Activated T-cell treated with anti-CD3 and anti-CD28 coated beads for 1 hour (primary cell): ENCODE measurements at regions not wholly inside any gene's neighbourhood (a gene's known extent, or its start where the extent isn't known, plus 50 kb on each side); places are given as distances from the start of the nearest gene placed in this dataset.
"Not testable (repeated sequence)": the region's sequence is repeated elsewhere in the genome, so short reads cannot be mapped to it uniquely, and the experiment has no call there.

Source experiments
- DNase-seq: peaks from one replicate; pipeline ENCODE4 v3.0.0-alpha.2; 2020; ENCODE audit warnings: low read depth

DNA sequence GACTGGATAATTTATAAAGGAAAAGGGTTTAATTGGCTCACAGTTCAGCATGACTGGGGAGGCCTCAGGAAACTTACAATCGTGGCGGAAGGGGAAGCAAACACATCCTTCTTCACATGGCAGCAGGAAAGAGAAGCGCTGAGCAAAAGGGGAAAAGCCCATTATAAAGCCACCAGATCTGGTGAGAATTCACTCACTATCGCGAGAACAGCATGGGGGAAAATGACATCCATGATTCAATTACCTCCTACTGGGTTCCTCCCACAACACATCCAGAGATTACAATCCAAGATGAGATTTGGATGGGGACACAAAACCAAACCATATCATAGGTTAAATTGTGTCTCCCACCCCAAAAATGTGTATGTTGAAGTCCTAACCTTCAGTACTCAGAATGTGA lies 491.7 kb downstream of the SETD4 start:
- no peak for DNase-seq

DNA sequence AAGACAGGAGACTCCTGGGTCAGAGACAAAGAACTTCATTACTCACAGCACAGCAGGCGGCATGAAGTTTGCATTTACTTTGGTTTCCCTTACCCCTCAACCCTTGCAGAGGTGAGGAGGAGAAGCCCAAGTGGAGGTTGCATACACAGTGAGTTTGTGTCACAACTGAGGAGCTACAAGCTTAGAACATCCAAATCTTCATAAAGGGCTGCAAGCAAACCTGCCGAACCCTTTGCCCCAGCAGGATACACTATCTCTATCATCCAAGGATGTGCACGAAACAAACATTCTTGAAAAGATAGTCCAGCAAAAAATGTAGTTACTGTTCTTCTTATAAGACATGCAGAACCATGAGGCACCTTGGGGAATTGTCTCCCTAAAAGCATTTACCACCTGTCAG lies 493.5 kb downstream of the SETD4 start:
- no peak for DNase-seq

DNA sequence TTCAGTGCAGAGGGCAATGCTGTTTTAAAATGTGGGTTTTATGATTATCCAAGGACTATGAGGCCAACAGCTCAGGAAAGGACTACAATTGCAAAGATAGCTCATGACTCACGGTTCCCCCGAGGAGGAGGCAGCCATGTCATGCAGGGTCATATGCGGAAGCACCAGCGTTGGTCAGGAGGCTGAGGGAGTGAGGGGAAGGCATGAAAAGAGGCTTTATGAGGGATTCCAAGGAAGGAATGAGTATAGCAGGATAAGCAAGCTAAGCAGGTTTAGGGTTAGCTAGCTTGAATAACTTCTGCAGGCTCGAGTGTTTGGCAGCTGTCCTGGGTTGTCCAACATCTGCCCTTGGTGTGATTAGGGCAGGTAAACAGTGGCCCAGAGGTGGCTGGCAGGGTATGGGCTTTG lies 495.1 kb downstream of the SETD4 start:
- DNase-seq: no peak

DNA sequence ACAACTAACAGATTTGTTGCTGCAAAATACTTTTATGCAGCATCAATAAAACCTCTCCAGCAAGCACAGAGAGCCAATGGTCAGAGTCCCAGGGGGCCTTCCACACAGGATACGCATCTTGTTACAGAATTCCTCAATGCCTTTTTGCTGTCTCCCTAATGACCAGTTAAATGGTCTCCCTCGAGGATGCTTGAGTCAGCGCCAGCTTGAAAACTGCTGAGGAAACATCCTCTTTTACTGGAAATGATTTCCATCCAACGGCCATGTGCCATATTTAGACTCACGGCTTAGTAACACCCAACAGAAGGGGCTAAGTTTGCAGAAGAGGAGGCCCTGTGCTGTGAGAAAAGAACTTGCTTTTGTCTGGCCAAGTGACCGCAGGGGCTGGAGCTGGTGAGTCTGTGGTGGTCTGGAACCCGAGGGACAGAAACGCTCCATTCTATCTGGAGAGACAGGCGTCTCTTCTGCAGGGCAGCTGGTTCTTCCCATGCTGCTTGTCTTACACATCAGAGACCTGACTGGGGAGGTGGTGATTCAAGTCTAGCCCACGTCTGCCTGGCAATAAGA lies 496.4 kb downstream of the SETD4 start:
- DNase-seq: no peak

DNA sequence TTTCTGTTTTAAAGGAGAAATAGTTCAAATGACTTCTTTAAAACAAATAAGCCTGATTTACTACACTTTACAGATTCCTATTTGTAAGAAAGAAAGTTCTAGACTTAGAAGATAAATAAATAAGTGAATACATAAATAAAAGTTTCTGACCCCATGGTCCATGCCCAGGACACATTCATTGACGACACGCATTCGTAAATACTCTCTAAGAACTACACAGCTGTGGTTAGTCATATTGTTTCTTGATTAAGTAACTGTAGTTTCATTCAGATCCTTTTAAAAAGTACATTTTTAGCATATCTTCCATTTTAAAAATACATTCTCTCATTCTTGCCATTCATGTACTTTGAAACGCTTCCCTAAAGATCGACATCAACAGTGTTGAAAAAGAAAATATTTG lies 497.4 kb downstream of the SETD4 start:
- no peak for DNase-seq

DNA sequence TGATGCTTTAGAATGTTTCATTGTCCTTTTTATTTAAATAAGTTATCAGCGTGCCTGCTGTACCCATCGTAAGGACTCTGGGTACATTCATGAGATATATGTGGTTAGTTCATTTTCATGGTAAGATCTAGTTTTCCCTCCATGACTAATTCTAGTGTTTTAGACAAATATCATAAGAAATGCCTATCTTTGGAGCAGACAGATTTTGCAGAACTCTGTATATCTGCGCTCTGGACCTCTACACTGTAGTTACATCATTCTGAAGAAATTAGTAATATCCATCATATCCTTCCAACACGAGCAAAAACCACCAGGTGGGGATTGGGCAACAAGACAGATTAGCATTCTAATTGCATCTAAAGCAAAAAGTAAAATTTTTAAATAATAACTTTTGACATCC lies 499.2 kb downstream of the SETD4 start:
- DNase-seq: no peak

DNA sequence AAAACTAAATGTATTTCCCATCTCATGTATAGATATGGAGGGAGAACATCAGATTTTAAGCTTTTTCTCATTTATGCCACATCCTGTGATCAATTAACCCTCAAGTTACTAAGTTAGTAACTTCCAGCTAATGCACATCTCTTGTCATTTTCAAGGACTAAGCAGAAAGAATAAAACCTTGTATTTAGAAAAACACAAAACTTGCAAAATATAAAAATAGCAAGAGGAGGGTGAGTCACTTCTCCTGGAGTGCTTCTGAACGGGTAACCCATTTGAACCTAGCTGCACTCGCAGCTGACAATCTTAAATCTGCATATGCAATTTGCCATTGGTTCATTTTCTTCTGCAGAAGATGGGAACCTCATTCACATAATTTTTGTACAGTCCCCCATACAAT lies 500.5 kb downstream of the SETD4 start:
- DNase-seq: no peak

DNA sequence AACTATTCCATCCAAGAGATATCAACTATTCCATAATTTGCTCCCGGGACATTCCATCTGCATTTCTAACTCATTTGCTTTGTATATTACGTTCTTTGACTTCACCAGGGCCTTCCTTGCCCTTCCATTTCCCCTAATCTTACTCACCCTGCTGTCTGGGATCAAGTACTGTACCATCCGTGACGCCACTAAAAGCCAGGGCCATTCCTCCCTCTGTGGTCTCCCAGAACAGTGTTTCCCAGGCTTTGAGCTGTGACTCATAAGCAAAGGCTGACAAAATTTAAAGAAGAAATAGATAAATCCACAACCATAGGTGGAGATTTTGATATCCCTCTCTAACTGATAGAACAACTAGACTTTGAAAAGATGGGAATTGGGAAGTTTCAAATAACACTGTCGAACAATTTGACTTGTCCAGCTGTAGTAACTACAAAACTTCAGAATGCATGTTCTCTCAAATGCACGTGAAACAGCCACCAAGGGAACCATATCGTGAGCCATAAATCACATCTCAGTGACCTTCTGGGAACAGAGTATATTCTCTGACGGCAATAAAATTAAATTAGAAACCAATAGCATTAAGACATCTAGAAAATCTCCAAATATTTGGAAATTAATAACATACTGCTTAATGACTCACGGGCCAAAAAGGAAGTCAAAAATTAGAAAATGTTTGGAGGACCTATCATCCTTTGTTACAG lies 501.0 kb downstream of the SETD4 start:
- DNase-seq: no peak

DNA sequence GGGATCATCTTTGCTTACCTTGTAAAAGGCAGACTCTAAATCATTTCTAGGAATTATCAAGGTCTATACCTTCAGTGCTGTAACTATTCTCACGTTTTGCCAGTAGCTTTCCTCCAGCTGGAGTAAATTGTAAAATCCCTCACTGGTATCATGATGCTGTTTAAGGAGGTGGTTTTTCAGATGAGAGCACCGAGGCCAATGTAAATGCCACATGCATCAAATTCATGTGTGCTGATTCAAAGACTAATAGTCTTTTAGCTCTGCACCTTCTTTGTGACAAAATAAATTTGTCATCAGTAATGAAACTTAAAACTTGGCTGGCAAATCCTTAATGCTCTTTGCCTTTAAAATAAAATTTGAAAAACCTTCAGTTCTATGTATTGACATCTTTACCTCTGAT lies 503.8 kb downstream of the SETD4 start:
- DNase-seq: no peak

DNA sequence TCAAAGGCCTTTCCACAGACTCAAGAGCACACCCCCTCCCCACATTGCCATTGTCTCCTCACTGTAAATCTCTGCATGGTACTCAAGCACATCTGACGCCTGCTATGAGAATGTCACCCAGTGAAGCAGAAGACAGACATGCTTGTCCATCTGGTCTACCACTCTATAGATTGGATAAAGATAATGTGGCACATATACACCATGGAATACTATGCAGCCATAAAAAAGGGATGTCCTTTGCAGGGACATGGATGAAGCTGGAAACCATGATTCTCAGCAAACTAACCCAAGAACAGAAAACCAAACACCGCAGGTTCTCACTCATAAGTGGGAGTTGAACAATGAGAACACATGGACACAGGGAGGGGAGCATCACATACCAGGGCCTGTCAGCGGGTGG lies 503.4 kb upstream of the RUNX1 start:
- not testable (repeated sequence) for DNase-seq

DNA sequence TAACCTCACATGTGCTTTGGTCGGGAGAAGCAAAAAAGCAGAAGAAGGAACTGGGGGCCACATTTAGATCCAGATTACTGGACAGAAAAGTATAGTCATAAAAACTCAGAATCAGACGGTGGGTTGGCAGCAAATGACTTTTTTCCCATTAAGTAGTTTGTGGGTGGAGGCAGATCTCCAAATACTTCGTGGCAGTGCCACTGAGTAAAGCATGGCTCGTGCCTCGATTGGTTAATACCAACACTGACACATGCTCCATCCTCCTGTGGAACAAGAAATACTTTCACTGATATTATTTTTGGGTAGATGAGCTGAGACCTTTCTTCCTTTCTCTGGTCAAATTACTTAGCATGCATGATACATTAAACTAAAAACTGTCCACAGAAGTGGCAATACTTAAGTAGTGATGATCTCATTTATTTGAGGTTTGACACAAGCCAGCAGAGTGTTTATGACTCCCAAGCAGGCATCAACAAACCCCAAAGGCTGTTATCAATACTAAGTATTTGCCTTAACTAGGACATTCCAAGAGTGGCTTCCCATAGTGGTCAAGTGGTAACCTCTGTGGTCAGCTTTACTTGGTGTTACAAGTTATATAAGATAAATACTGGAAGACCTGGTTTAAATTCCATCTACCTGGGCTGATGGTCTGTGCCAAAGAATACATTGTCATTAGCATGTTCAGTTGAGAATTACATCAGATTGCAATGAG lies 500.0 kb upstream of the RUNX1 start:
- DNase-seq: no peak

DNA sequence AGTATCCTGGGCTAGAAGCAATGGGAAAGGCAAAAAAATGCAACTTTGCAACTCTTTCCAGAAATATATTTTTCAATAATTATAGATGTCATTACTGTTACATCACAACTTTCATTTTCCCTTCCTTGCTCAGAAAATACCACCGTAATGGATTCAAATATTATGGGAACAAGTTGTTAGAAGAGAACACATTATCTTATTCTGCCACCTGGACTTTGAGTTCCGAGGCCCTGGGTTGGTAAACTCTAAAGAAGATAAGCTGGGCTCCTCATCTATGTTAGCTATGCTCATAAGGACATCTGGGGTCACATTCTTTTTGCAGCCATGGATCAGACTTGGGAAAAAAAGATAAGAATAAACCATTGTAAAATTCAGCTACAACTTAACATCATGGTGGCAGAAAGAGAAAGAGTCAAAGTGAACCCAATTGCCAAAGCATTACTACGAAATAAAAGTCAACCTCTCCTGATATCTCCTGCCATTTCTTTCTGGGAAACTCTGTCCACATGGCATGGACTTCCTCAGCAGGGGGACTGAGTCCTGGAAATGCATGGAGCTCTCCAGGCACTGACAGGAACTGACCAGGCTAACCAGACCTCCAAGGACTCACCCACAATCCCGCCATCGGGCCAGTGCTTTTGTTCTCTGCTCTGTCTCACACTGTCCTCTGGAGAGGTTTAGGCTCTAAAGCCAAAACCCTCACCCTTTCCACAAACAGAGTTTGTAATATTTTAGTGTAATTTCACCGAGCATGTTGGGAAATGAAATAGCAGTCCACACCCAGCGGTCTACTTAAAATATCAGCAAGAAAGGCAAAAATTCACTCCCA lies 499.1 kb upstream of the RUNX1 start:
- no peak for DNase-seq

DNA sequence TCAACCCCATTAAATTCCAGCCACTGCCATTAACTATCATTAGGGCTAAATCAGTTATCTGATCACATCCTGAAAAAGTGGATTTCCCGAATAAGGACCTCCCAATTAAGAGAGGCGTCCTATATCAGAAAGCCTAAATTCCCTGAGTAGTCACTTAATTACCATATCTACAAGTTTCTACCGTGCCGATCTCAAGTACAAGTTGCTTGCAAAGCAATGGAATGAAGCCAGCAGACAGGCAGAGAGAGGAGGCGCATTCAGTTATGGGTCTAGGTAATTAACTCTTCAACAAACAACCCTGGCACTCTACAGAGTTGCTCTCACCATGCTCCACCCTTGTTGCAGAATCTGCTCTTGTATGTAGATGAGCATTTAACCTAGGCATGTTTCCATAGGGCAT lies 494.6 kb upstream of the RUNX1 start:
- DNase-seq: no peak

DNA sequence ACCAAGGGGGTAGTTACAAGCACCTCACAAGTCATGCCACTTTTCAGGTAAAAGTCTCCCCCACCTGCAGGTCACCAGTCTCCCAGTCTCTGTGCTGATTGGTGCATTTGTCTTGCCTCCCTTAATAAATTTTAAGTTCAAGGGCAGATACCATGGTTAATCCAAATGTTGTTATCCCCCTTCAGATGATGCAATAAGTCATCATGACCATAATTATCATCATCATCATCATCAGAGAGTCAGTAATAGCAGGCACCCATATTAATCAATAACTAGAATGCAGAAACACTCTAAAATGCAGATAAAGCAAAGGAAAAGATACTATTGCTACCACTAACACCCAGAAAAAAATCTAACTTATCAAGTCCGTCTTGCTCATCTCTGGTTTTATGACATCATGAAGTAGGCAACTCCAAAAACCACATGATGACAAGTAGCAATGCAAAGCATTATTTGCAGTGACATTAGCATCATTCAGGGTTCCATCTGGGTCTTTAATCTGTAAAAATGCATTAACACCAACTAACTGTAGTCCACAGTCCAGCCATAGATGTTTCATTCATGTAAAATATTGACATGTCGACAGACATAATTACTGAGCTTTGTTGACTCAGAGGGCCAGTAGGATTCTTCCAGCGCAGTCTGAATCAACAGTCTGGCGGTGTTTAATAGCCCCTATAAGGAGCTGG lies 492.0 kb upstream of the RUNX1 start:
- DNase-seq: no peak

DNA sequence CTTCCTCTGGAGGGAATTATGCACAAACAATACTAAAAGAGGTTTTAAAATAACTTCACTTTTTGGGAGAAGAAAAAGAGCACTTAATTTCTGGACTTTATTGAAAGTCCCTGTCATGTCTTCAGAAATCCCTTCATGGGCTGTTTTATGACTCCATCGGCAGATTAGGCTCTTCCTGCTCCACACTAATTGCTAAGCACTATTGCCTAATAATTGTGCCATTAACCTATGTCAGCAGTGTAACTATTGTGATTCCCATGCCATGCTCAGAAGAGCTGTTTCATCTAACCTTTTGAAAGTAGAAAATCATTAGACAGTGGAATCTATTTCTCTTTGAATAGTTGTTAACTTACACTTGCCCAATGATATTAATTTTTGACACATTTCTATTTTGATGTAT lies 489.3 kb upstream of the RUNX1 start:
- DNase-seq: no peak

DNA sequence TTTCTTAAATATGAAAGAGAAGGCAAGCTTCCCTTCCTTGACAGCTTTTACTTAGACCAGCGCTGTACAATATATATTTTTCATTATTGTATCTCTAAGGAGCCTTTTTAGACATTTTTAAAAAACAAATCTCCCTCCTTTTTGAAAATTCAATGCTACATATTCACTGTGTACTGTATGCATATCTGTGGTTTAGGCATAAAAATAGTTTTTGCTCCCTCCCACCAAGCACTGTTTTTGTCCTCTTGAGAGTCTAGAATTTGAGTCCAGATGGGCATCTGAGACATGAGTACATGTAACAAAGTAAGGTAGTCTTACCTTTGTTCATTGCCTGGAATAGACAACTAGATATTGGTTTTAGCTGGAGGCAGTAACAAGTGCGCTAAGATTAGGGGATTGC lies 488.5 kb upstream of the RUNX1 start:
- DNase-seq: no peak

DNA sequence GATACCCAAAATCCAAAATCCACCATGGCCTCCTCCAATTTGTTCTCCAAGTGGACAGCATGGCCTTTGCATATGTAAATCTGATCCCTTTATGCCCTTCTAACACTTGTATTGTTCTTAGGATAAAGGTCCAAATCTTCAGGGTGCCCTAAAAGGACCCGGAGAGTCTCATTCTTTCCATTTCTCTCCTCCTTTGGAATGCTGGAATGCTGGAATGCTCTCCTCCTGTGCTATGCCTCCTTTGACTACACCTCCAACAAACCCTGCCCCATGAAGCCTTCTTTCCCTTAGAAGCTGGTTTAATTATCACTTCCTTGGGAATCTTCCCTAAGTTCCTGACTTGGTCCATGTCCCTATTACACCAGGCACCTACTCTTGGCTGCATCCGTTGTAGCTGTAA lies 484.8 kb upstream of the RUNX1 start:
- DNase-seq: no peak

DNA sequence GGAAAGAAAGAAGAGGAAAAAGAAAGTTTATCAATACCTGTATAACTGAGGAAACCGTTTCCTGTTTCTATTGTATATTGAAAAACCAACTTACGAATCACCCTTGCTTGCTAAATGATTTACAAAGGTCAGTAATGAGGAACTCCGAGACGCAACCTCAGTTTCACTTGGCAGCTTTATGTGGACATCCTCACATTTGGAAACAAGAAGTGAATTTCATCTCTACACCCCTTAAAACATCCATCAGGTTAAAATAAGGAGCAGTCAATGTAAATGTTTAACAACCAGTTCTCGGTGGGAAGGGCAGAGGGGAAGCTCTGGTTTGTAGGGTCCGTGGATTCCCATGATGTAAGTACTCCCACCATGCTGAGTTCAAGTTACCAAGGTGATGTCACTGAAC lies 481.7 kb upstream of the RUNX1 start:
- no peak for DNase-seq

DNA sequence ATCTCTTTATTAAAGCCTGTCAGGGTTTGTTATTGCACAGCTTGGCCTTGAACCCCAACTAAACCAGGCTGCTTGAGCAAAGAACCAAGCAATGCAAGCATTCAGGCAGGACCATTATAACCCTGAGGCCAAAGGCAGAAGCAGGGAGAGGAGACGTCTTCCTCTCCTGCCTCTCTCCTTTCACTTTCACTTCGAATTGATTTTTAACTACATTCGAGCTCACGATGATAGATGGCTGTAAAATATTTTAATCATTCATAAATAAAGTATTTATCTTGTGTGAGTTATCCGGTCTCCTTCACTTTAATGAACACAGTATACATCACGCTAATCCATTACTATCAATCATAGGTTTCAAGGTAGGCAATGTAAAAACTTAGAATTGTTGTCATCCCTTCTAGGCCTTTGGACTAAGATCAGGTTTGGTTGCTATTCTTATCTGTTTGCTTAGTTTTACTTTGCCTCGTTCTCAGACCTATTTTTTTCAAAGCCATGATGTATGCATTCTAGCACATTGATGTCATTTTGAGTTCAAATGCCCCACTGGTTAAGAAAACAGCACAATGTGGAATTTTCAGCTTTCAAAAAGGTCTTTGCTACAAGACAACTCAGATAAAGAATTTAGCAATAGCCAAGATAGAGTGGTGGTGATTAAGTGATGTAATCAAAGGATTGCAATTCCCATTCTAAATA lies 480.2 kb upstream of the RUNX1 start:
- DNase-seq: no peak

DNA sequence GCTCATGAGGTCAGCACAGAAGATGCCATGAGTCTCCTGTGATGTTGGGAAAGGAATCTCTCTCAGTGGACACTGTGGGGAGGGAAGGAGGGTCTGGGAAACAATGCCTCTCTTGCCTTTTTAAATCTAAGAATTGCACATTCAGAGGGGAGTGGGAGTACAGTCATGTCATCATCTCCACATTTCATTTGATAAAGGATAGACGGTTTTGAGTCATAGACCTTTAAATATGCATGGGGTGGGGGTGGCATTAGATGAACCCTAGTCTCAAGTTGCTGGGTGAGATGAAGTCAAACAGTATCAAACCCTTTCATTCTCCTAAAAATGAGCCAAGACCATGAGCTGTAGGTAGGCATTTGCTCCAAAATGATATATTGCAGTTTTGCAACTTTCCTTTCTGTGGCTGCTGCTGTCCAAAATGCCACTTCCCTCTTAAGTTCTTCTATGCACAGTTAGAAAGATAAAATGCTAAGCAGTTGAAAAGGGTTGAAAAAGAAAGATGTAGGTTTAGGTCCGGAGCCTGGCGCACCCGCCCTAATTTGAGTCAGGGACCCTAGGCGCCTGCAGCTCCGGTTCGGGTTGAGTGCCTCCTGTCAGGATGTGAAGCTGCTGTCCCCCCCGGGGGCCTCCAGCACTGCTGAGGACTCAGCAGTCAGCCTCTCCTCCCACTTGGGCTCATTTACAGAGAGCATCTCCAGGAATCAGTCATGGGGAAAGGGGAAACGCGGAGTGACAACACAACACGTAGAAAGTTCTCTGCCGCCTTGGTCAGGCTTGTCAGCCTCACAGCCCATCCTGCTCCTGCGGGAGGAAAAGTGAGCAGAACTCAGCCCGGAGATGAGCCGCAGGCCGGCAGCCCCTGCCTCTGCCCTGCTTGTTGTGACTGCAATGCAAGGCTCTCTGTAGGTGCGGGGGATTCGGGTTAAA lies 479.3 kb upstream of the RUNX1 start:
- peak; percentile 19 for DNase-seq
